ENCODE measurements at regions not wholly inside any gene's neighbourhood (a gene's known extent, or its start where the extent isn't known, plus 50 kb on each side); places are given as distances from the start of the nearest gene placed in this dataset.
A peak's percentile ranks its signal among the peaks of the same experiment; 100 is the strongest.

GRCh38 chr11:134801570-134801969 lies 389.5 kb upstream of the B3GAT1 start:
- no peak for DNase-seq (ENCODE audit: low read depth)

- no peak for DNase-seq (ENCODE audit: low read depth)
Measured at GRCh38 chr11:134800826-134801225, 388.8 kb upstream of the B3GAT1 start.

- no peak for DNase-seq (ENCODE audit: low read depth)
Measured at GRCh38 chr11:134800130-134800529, 388.1 kb upstream of the B3GAT1 start.

GRCh38 chr11:134799386-134799785 lies 387.3 kb upstream of the B3GAT1 start:
- DNase-seq (ENCODE audit: low read depth): no peak

GRCh38 chr11:134797411-134798089 lies 385.5 kb upstream of the B3GAT1 start:
- DNase-seq (ENCODE audit: low read depth): no peak

- DNase-seq (ENCODE audit: low read depth): no peak
Measured at GRCh38 chr11:134795017-134795416, 383.0 kb upstream of the B3GAT1 start.

GRCh38 chr11:134794192-134794591 lies 382.1 kb upstream of the B3GAT1 start:
- no peak for DNase-seq (ENCODE audit: low read depth)

GRCh38 chr11:134792677-134793076 lies 380.6 kb upstream of the B3GAT1 start:
- no peak for DNase-seq (ENCODE audit: low read depth)

- peak; percentile 65 for DNase-seq (ENCODE audit: low read depth)
Measured at GRCh38 chr11:134792044-134792443, 380.0 kb upstream of the B3GAT1 start.

- no peak for DNase-seq (ENCODE audit: low read depth)
Measured at GRCh38 chr11:134791102-134791501, 379.1 kb upstream of the B3GAT1 start.

GRCh38 chr11:134789104-134789503 lies 377.1 kb upstream of the B3GAT1 start:
- no peak for DNase-seq (ENCODE audit: low read depth)

GRCh38 chr11:134786636-134787035 lies 374.6 kb upstream of the B3GAT1 start:
- no peak for DNase-seq (ENCODE audit: low read depth)

- peak; percentile 23 for DNase-seq (ENCODE audit: low read depth)
Measured at GRCh38 chr11:134785660-134786284, 373.7 kb upstream of the B3GAT1 start.

GRCh38 chr11:134785059-134785458 lies 373.0 kb upstream of the B3GAT1 start:
- no peak for DNase-seq (ENCODE audit: low read depth)

GRCh38 chr11:134784568-134784967 lies 372.5 kb upstream of the B3GAT1 start:
- no peak for DNase-seq (ENCODE audit: low read depth)

GRCh38 chr11:134784046-134784445 lies 372.0 kb upstream of the B3GAT1 start:
- no peak for DNase-seq (ENCODE audit: low read depth)

- DNase-seq (ENCODE audit: low read depth): peak; percentile 5
Measured at GRCh38 chr11:134783234-134783633, 371.2 kb upstream of the B3GAT1 start.

GRCh38 chr11:134781380-134781866 lies 369.4 kb upstream of the B3GAT1 start:
- DNase-seq (ENCODE audit: low read depth): no peak

- no peak for DNase-seq (ENCODE audit: low read depth)
Measured at GRCh38 chr11:134780486-134781147, 368.6 kb upstream of the B3GAT1 start.

GRCh38 chr11:134779179-134779578 lies 367.1 kb upstream of the B3GAT1 start:
- no peak for DNase-seq (ENCODE audit: low read depth)

- DNase-seq (ENCODE audit: low read depth): no peak
Measured at GRCh38 chr11:134768463-134768862, 356.4 kb upstream of the B3GAT1 start.

GRCh38 chr11:134765565-134765964 lies 353.5 kb upstream of the B3GAT1 start:
- DNase-seq (ENCODE audit: low read depth): no peak

- no peak for DNase-seq (ENCODE audit: low read depth)
Measured at GRCh38 chr11:134764966-134765365, 352.9 kb upstream of the B3GAT1 start.

Data from M059J (cell line).